IPS-15b (cell line): ENCODE measurements at regions not wholly inside any gene's neighbourhood (a gene's known extent, or its start where the extent isn't known, plus 50 kb on each side); places are given as distances from the start of the nearest gene placed in this dataset.

Experiments
- H3K27me3 ChIP-seq: one replicate; pipeline ENCODE4 v1.6.1; 2013; ENCODE audit warnings: low read length; ENCODE audit not compliant: control insufficient read depth, insufficient read depth
- H3K36me3 ChIP-seq: one replicate; pipeline ENCODE4 v1.6.1; 2013; ENCODE audit warnings: low read length; ENCODE audit not compliant: control insufficient read depth, insufficient read depth
- H3K4me1 ChIP-seq: one replicate; pipeline ENCODE4 v1.6.1; 2013; ENCODE audit warnings: mild to moderate bottlenecking, low read length; ENCODE audit not compliant: control insufficient read depth, insufficient read depth
- H3K4me3 ChIP-seq: one replicate; pipeline ENCODE4 v1.5.1; 2013; ENCODE audit warnings: low read depth, low read length
- H3K9ac ChIP-seq: one replicate; pipeline ENCODE4 v1.6.1; 2013; ENCODE audit warnings: low read depth, mild to moderate bottlenecking, low read length
- H3K9me3 ChIP-seq: one replicate; pipeline ENCODE4 v1.6.1; 2013; ENCODE audit warnings: mild to moderate bottlenecking, low read length; ENCODE audit not compliant: control insufficient read depth, insufficient read depth

DNA sequence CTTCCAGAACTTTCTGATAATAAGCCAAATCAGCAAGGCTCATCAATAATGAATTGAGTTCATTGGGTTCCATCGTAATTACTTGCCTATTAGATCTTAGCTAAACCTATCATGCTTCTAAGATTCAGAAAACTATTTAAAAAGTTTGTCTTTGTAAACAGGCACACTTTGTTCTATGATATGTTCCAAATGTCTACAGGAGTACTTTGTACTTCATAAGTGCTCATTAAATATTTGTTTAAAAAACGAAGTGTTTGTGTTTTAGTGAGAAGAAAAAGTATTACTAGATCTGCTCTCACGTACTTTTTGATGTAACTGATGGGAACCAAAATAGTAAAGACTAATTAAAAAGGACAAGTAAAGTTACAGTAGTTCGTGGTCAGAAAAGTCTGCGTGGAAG lies 172.8 kb upstream of the FLRT2 start:
- Histone ChIP-seq H3K4me1 (no peaks in the 10 kb centered on the region), H3K27me3 (no peaks in the 10 kb centered on the region), H3K36me3 (no peaks in the 10 kb centered on the region), H3K9me3 (no peaks in the 10 kb centered on the region), H3K9ac (no peak overlapping the region), H3K4me3 (no peak overlapping the region)

DNA sequence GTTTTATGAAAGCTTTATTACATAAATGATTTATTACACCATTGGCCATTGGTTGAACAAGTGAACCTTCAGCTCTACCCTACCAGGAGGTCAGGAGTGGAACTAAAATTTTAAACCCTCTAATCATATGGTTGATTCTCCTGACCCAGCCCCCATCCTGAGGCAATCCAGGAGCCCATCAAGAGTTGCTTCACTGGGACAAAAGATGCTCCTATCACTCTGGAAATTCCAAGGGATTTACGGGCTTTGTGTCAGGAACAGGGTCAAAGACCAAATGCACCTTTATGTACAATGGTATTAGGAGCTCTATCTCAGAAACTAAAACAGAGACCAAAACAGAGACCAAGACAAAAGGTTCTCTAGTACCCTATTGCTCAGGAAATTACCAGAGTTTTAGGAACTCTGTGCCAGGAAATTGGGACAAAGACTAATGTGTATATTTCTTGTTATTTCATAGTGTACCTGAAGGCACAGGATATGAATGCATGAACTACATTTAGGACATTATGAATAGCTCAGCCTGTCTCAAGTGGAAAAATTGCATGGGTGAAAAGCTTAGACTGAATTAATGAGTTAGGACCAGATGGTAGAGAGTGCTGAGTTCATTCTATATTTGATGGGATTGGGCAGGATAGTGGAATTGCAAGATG lies 171.7 kb upstream of the FLRT2 start:
- Histone ChIP-seq H3K36me3 (no peaks in the 10 kb centered on the region), H3K27me3 (no peaks in the 10 kb centered on the region), H3K9me3 (no peaks in the 10 kb centered on the region), H3K4me3 (no peak overlapping the region), H3K4me1 (no peaks in the 10 kb centered on the region), H3K9ac (no peak overlapping the region)

DNA sequence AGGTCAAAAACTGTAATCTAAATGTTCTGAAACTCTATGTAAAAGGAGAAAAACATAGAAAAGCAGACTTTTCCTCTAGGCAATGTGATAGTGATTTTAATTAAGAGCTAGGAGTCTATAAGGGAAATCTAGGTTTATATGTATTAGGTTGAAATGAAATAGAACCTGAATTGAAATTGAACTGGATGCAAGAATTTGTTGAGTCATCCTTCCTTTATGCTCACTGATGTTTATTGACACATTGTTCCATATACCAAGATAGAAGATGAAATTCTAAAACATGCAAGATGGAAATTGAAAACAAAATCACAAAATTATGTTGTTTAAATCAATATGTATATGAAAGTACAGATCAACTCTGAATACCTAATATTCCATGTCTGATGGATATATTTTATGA lies 170.4 kb upstream of the FLRT2 start:
- no peak overlapping the region for H3K4me3 ChIP-seq
- H3K9me3 ChIP-seq: no peaks in the 10 kb centered on the region
- H3K4me1 ChIP-seq: no peaks in the 10 kb centered on the region
- H3K27me3 ChIP-seq: no peaks in the 10 kb centered on the region
- H3K36me3 ChIP-seq: no peaks in the 10 kb centered on the region
- H3K9ac ChIP-seq: no peak overlapping the region

DNA sequence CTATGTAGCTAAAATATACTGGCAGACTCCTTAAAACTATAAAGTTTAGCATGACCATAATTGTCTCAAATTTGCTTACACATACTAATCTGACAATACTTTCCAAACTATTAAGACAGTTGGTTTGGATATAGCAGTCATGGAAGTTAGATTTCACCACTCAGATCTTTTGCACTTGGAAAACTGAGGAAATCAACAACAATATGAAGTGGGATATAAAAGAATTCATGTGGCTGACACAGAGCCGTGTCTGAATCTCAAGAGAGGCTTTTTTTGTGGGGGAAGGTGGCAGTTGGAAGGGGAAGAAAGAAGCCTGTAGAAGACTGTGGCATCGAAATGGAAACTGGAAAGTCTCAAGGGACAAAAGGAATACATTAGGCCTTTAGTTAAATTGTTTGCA lies 166.6 kb upstream of the FLRT2 start:
- H3K9me3 ChIP-seq: no peaks in the 10 kb centered on the region
- H3K36me3 ChIP-seq: no peaks in the 10 kb centered on the region
- no peak overlapping the region for H3K9ac ChIP-seq
- no peaks in the 10 kb centered on the region for H3K27me3 ChIP-seq
- H3K4me3 ChIP-seq: no peak overlapping the region
- H3K4me1 ChIP-seq: no peaks in the 10 kb centered on the region

DNA sequence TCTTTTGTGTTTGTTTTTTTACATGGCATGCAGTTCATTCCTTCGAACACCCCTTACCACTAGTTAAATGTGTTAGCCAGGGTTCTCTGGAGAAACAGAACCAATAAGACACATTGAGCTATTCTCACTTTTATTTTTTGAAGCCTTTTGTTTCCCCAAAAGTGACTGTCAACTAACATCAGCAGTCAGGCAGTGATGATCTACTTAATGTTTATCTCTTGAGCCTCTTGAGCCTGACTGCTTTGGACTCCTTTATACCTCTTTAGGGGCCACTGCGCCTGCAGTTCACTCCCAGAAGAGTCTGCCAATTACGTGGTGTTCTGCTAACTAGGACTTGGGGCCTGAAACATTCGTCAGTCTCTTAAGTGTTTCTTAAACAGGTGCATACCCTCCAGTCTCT lies 163.7 kb upstream of the FLRT2 start:
- H3K4me1 ChIP-seq: no peaks in the 10 kb centered on the region
- H3K9ac ChIP-seq: no peak overlapping the region
- H3K36me3 ChIP-seq: no peaks in the 10 kb centered on the region
- no peaks in the 10 kb centered on the region for H3K27me3 ChIP-seq
- H3K4me3 ChIP-seq: no peak overlapping the region
- H3K9me3 ChIP-seq: no peaks in the 10 kb centered on the region

DNA sequence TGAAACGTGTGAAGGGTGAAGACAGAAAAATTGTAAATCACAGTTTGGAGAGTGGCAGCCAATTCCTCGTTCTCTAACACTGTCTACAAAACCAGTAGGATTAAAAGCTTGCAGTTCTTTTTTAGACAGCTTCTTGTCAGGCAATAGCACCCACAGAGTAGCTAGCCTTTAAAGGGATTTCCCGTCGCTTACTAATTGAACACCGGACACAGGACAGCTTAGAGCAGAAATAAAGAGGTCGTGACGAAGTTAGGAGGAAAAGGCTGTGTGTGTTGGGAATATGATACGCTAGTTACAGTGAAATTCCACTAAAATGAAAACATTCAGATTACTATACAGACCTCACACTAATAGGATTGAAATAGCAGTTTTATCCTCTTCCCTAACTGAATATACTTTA lies 149.1 kb upstream of the FLRT2 start:
- Histone ChIP-seq H3K9me3 (no peaks in the 10 kb centered on the region), H3K9ac (no peak overlapping the region), H3K4me3 (no peak overlapping the region), H3K4me1 (no peaks in the 10 kb centered on the region), H3K36me3 (no peaks in the 10 kb centered on the region), H3K27me3 (no peaks in the 10 kb centered on the region)

DNA sequence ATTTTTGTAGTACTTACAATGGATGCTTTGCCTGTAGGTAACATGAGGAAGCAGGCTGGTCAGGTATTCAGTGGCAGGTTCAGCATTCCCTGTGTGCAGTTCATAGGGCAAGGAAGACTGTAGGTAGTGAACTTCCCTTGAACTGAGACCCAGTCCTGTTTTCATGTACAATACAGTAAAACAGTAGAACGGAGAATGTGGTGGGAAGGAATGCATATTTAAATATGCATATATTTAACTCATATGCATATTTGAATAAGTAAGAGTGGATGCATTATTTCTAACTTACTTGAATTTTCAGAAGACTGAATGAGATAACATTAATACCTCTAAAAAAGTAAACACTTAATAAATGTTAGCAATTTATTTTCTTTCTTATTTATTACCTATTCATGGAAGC lies 147.6 kb upstream of the FLRT2 start:
- Histone ChIP-seq H3K9me3 (no peaks in the 10 kb centered on the region), H3K36me3 (no peaks in the 10 kb centered on the region), H3K4me3 (no peak overlapping the region), H3K4me1 (no peaks in the 10 kb centered on the region), H3K9ac (no peak overlapping the region), H3K27me3 (no peaks in the 10 kb centered on the region)

DNA sequence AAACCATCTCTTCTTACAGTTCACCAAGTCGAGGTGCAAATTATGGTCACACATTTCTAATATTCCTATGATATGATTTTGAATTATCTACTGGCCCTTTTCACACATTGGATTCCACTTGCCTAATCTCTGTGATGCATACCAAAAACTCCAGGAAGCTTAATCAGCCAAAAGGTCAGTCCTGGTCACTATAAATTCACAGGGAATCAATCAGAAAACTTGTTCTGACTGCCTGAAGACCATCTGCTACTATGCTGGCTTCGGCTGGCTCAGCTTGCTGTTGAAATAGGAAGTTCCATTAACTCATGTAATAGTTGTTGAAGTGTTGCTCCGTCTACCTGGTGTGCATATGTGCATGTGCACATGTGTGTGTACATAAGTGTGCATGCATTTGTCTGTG lies 142.8 kb upstream of the FLRT2 start:
- H3K27me3 ChIP-seq: no peaks in the 10 kb centered on the region
- no peak overlapping the region for H3K4me3 ChIP-seq
- H3K36me3 ChIP-seq: no peaks in the 10 kb centered on the region
- H3K9ac ChIP-seq: no peak overlapping the region
- no peaks in the 10 kb centered on the region for H3K4me1 ChIP-seq
- H3K9me3 ChIP-seq: no peaks in the 10 kb centered on the region

DNA sequence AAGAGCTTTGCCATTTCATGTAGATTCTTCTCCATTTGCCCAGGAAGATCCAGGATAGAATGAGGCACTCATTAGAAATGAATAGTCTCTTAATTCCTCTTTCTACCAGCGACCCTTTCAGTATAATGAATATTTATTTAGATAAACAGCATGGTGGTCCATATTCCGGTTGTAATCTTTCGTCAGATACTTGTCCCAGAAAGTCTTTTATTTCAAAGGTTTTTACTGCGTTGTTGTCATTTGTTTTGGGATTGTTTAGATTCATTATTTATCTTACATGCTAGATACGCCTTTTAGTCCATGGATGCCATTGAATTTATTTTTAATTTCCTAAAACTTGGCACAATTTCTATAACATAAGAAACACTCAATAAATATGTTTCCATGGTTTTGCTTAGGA lies 139.7 kb upstream of the FLRT2 start:
- H3K36me3 ChIP-seq: no peaks in the 10 kb centered on the region
- H3K4me3 ChIP-seq: no peak overlapping the region
- H3K9ac ChIP-seq: no peak overlapping the region
- no peaks in the 10 kb centered on the region for H3K27me3 ChIP-seq
- H3K4me1 ChIP-seq: no peaks in the 10 kb centered on the region
- H3K9me3 ChIP-seq: no peaks in the 10 kb centered on the region

DNA sequence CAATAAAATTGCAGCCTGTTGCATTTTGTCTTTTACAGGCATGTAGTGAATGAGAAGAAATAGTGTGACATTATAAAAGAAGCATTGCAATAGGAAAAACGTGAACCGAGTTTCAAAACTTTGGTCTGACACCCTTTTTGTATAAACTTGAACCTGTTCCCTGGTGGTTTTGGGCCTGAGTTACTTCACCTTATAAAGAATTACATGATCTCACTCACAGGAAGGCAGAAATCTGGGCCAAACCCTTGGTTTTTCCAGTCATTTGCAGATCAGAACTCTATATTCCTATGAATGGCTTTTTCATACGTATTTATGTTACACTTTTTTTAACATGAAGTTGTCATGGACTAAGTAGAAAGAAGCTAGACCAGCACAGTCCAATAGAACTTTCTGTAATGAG lies 138.5 kb upstream of the FLRT2 start:
- Histone ChIP-seq H3K36me3 (no peaks in the 10 kb centered on the region), H3K9me3 (no peaks in the 10 kb centered on the region), H3K4me1 (no peaks in the 10 kb centered on the region), H3K27me3 (no peaks in the 10 kb centered on the region), H3K4me3 (no peak overlapping the region), H3K9ac (no peak overlapping the region)

DNA sequence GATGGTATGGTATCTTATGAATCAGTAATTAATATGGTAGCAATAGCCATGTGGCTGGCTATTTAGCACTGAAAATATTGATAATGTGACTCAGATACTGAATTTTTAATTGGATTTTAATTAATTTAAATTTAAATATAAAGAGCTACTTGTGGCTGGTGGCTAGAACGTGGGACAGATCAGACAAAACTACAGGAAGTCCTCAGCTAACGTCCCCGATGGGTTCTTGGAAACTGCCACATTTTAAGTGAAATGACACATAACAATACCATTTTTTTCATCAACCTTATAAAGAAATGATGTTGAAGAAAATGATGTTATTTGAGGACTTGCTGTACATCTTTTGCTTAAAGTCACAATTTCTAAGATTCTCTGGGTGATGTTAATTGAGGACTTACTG lies 138.1 kb upstream of the FLRT2 start:
- Histone ChIP-seq H3K9ac (no peak overlapping the region), H3K4me1 (no peaks in the 10 kb centered on the region), H3K9me3 (no peaks in the 10 kb centered on the region), H3K27me3 (no peaks in the 10 kb centered on the region), H3K36me3 (no peaks in the 10 kb centered on the region), H3K4me3 (no peak overlapping the region)

DNA sequence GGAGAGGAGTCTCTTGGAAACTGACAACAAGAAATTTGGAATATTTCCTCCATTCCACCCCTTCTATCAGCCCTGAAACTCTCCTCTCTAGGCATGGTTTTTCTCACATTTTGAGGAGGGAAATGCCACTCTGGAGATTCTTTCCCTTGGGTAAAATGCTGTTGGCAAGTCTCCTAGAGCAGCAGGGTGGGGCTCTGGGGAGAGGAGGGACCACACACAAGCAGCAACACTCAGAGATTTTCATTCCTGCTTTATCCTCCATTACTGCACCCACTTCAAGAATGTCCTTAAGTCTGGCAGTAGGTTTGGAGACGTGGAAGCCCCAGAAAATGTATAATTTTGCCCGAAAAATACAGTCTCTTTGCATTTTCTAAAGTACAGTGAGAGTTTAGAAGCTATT lies 130.8 kb upstream of the FLRT2 start:
- H3K27me3 ChIP-seq: no peaks in the 10 kb centered on the region
- no peak overlapping the region for H3K4me3 ChIP-seq
- H3K9ac ChIP-seq: no peak overlapping the region
- no peaks in the 10 kb centered on the region for H3K4me1 ChIP-seq
- H3K36me3 ChIP-seq: no peaks in the 10 kb centered on the region
- H3K9me3 ChIP-seq: no peaks in the 10 kb centered on the region

DNA sequence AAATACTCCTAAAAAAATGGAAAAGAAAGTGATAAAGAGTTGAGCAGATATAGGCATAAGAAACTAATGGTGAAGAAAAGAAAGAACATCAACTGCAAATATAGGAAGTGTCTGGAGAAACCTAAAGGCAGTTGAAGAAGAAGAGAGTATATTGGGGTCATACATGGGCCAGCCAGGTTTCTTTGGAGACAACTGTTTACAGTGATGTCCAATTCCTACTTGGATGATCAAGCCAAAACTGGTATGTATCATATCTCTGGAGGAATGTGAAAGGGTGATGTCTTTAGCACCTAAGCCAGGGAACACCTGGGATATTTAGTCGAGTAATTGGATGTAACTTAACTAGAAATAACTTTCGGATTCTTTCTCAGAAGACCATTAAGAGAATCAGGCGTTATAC lies 129.3 kb upstream of the FLRT2 start:
- Histone ChIP-seq H3K27me3 (no peaks in the 10 kb centered on the region), H3K9me3 (no peaks in the 10 kb centered on the region)

More for the DNA sequence above, 129.3 kb upstream of the FLRT2 start:
- H3K9ac ChIP-seq: no peak overlapping the region
- H3K36me3 ChIP-seq: no peaks in the 10 kb centered on the region
- H3K4me1 ChIP-seq: no peaks in the 10 kb centered on the region
- H3K4me3 ChIP-seq: no peak overlapping the region
